HG02973 (cell line): ENCODE measurements at regions not wholly inside any gene's neighbourhood (a gene's known extent, or its start where the extent isn't known, plus 50 kb on each side); places are given as distances from the start of the nearest gene placed in this dataset.

ENCODE experiments used
- ATAC-seq: cut with Tn5 transposase; IDR thresholded peaks from one replicate; pipeline ENCODE4 v1.9.1; 2021; ENCODE audit warnings: moderate library complexity; ENCODE audit not compliant: unreplicated experiment

DNA sequence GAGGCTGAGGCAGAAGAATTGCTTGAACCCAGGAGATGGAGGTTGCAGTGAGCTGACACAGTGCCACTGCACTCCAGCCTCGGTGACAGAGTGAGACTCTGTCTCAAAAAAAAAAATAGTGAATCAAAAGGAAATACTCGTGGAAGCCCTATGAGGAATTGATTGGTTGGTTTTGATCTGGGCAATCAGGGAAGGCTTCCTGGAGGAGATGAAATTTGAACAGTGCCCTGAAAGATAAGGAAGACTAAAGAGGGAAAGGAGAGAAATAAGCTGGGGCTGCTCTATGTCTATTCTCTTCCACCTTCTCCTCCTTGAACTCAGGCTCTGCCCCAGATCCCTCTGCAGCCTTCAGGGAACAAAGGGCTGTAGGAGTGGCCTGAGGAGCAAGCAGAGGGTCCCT lies 54.1 kb downstream of the IRF2BPL start:
- no peak for ATAC-seq

DNA sequence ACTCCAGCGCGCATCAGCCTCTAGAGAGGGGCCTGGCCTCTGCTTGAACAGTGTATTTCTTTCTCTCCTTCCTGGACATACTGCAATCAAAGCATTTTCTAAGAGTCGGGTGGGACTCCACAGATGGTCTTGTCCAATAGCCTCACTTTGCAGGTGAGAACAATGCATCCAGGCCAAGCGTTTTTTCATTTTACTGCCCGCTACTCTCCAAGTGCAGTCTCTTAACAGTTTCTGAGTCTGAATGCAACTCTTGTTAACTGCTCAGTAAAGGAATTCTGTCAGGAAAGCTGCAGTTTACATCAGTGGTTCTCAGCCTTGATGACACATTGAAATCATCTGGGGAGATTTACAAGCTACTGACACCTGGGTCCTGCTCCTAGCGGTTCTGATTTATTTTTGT lies 57.0 kb downstream of the IRF2BPL start:
- no peak for ATAC-seq

DNA sequence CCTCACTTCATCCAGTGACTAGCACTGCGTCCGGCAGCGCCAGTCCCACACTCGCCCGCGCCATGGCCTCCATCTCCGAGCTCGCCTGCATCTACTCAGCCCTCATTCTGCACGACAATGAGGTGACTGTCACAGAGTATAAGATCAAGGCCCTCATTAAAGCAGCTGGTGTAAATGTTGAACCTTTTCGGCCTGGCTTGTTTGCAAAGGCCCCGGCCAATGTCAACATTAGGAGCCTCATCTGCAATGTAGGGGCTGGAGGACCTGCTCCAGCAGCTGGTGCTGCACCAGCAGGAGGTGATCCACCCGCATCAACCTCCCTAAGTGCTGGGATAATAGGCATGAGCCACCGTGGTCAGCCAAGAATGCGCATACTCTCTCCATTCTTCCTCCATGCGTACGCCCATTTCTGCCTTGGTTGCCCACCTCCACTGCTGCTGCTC lies 59.9 kb downstream of the IRF2BPL start:
- no peak for ATAC-seq

DNA sequence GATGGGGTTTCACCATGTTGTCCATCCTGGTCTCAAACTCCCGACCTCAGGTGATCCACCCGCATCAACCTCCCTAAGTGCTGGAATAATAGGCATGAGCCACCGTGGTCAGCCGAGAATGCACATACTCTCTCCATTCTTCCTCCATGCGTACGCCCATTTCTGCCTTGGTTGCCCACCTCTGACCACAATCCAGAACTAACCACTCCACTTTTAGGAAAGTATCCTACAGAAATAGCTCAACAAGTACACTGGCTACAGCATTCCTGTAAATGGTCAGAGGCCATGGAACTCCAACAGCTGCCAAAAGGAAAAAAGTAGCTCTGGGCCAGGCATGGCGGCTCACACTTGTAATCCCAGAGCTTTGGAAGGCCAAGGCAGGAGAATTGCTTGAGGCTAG lies 60.7 kb downstream of the IRF2BPL start:
- ATAC-seq = no peak

DNA sequence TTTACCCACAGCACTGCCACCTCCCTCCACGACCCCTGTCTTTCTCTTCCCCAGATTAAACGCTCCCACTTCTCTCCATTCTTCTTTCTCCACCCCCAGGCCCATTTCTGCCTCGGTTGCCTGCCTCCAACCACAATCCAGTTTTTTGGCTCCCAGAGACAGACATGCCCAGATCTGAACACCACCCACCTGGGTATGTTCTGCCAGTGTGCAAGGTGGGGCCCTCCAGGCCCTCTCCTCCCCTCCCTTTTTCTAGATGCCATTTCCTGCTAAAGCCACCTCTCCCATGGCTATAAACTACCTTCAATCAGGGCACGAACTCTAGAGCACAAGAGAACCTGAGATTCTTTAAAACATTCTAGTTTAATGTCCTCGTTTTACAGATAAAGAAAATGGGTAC lies 63.3 kb downstream of the IRF2BPL start:
- ATAC-seq = no peak

DNA sequence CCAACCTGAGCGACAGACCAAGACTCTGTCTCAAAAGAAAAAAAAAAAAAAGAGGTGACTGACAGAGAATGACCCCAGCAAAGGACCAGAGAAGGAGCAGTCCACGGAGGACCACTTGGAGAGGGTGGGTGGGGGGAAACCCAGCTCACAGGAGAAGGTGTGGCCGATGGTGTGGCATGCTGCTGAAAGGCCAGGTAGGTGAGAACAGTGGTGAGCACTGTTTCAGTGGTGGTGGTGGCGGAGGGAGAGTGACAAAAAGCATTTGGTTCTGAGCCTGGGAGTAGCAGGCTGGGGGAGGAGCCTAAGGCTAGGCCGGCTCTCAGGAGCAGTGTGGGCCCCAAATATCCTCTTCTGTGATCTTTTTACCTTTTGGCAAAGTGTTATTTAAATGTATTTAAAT lies 63.8 kb downstream of the IRF2BPL start:
- no peak for ATAC-seq

DNA sequence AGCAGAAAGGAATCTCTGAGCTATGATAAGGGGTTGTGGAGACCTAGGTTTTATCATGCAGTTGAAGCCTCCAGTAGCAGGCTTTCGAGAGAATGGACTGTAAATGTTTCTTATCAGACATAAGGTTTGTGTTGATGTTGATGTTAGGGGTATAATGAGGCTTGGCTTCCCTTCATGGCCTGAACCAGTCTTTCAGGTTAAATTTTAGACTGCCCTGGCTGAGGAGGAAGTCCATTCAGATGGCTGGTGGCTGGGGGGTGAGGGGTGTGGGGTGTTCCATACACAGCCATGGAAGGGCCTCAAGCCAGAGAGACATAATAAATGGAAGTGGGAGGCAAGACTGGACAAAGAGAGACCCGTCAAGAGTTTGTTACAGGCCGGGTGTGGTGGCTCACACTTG lies 65.1 kb downstream of the IRF2BPL start:
- no peak for ATAC-seq

DNA sequence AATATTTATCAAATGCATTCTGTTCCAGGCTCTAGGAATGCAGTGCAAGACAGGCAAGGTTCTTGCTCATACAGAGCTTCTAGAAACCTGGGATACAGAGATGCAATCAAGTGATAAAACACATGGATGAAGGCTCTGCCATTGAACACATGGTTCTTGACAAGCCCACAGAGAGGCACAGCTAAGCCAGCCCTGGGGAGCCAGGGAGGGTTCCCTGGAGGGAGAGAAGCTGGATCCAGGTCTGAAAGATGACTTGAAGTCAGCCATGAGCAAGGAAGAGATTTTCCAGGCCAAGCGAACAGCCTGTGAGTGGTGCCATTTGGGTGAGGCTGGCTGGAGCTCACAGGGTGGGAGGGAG lies 66.2 kb downstream of the IRF2BPL start:
- no peak for ATAC-seq

DNA sequence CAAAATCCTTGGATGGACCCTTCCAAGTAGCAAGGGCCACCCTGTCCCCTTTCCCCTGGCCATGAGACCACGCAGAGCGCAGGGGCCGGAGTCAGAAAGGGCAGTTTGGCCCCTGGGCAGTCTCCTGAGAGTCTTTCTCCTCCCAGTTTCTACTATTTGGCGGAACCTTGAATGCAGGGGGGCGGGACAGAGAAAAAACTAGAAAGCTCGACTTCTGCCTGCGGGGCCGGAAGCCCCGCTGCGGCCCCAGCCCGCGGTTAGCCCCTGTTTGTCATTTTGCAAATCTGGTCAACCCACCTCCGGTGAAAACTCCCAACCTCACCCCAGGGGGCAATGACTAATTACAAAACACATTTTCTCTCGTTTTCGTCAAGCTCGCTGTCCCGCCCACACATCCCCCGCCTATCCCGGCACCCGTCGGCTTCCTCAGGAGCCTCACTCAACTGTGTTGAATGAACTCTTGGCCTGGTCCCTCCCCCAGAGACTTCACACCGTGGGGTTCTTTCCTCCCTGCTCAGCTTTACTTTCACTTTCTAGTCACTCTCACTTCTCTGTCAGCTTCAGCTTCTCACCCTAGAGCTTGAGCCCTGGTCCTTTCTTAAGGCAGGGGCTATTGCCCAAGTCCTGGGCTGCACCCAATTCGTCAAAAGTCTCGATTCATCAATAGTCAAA lies 66.7 kb downstream of the IRF2BPL start:
- peak; percentile 77 for ATAC-seq

DNA sequence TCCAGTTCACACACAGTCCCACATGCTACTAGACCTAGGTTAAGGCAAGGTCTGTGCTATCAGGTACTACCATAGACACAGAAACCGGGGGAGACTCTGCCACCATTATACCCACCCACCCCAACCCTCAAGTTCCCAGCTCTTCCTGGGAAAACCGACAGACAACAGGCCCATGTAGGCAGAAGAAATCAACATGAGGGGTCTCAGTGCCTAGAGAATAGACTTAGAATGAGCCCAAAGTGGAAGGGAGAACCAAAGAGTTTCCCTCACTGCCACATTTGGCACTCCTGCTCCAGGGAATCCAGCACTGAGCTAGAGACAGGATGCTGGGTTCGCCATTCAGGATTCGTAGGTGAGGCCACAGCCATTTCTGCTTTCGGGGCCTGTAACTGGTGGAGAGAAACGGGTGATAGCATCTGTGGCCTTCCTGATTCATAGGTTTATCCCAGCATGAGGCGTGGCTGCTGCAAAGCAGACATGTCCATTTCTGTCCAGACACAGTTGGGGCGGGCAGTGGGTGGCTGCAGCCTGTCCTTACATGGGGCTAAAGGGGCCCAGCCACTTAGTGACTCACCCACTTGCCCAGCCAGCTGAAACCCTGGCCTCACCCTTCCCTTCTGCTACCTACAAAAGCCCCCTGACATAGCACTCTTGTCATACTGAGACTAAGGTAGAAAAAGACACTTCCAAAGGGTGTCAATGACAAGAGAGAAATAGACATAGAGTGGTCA lies 69.4 kb downstream of the IRF2BPL start:
- peak; percentile 26 for ATAC-seq

DNA sequence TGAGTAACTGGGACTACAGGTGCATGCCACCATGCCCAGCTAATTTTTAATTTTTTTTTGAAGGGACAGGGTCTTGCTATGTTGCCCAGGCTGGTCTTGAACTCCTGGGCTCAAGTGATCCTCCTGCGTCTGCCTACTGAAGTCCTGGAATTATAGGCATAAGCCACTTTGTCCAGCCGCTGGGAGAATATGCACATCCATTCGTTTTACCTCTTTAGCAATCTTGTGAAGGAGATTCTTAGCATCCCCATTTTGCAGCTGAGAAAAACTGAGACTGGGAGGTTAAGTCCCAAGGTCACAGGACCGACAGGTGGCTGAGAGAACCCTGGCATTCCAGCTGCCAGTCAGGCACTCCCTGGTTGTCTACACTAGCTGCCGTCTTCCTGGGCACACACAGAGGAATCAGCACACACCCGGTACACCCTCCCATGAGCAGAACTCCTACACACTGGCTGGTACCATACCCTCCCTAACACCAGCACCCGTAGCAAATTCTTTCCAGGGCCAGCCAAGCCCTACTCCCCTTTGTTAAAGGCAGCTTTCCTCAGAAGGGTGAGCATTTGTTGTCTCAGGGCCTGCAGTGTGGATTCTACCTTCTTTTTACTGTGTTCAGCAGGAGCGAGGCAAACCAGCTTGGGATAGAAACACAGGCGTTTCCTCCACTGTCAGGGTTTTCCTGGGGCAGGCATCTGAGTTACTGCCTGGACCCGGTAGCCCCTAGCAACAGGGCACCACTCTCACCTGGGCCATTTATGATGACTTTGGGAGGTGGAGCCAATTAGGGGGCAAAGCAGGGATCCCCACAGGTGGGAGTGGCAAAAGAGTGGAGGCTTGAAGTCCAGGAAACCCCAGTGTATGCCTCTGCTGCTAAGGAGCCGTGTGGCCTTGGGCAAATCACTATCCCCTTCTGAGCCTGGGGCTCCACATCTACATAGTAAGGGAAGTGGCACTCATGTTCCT lies 70.2 kb downstream of the IRF2BPL start:
- no peak for ATAC-seq

DNA sequence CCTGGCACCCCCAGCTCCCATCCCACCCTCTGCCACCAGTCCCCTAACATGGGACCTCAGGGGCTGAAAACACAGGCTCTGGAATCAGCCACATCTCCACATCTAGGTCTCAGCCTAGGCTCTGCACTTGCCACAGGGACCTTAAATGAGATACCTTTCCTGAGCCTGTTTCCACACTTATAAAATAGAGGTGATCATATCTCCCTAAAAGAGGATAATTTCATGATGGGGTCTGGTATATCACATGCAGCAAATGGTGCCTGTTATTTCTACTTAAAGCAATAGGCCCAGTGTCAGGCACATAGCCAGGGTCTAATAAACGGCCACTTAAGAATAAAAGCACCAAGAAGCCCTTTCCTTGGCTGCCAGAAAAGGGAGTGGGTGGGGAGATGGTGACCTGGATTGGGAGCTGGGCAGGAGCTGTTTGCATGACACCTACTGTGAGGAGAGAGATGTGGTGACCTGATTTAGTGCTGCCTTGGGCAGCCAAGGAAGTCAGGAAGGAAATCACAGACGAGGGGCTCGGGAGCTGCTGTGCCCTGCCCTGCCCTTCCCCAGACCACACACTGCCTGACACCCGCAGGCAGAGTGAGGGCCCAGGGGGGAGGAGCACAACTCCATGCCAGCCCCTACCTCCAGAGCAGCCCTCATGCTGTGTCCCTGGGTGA lies 71.2 kb downstream of the IRF2BPL start:
- no peak for ATAC-seq

DNA sequence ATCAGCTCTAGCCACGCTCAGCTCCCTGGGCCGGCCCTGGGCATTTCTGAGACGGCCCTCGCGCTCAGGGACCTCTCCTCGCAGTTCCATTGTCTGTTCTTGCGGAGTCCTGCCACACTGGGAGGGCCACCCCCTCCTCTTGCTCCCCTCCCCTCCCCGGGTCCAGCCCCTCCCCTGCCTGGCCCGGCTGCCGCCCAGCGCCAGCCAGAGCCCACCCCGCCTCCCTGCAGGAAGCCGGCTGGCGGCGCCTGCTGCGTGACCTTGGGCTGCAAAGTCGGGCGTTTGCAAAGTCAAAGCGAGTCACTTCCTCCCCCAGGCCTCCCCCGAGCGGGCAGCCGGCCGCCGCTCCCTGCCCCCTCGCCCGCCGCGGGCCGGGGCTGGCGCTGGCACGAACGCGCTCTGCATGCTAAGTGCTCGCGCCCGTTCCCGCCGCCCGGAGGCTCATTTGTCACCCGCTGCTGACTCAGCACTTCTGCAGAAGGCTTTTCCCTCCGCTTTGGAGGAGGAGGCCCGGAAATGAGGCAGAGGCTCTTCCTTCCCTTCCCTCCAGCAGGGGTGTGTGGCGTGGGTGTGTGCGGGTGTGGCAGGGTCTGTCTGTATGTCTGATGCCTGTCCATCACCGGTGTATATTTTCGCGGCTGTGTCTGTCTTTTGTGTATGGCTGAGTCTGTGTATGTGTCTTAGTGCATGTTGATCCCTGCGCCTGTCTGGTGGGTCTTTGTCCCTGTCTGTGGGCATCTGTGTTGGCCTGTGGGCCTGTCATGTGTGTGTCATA lies 72.0 kb downstream of the IRF2BPL start:
- no peak for ATAC-seq

DNA sequence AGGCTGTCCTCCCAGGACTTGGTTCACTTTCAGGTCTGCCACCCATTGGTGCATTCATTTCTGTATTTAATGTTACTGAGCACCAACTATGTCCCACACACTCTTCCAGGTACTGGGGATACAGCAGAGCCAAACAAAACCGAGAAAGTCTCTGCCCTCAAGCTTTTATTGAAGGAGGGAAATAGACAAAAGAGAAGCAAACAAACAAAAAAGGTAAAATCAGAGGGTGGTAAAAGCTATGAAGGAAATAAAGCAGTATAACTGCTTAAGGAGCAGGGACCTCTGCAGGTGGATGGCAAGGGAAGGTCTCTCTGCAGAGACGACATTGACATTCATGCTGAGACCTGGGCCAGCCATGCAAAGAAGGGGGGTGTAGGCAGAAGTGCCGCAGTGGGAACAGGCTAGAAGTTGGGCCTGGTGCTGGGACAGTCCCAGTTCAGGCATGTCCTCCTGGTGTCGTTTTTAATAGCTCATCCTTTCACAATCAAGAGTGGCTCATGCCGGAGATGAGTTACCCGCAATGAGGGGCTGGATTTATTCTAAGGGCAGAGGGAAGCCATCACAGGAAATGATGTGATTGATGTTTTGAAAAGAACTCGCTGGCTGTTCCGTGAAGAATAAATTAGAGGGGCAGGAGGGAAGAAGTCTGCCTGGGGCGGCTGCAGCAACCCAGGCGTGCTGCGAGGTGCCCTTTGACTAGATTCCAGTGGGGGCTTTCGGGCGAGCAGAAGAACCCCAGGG lies 72.8 kb downstream of the IRF2BPL start:
- no peak for ATAC-seq

DNA sequence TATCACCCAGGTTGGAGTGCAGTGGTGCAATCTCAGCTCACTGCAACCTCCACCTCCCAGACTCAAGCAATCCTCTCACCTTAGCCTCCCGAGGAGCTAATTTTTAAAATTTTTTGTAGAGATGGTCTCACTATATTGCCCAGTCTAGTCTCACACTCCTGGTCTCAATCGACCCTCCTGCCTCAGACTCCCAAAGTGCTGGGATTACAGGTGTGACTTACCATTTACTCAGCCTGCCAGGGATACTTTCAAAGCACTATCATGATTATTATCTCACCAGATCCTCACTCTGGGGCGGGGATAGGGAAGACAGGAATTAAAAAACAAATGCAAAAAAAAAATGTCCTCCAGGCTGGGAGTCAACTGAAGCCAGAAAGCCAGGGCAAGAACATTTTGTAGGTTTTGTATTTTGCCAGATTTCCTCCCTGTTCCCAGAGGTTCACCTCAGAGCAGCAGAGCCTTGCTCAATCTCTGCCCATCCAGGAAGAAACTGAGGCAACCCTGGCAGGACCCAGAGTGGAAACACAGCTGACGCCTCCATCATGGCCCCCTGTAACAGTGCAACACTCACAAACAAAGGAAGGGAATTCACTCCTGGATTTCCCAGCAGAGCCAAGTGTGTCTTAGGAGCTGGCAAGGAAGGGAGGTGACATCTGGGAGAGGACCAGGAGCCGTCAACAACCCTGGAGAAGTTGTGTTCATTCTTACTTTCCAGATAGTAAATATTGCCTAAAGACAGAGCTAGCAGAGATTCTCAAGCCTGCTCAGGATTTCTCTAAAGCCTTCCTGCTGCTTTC lies 73.9 kb downstream of the IRF2BPL start:
- ATAC-seq = no peak

DNA sequence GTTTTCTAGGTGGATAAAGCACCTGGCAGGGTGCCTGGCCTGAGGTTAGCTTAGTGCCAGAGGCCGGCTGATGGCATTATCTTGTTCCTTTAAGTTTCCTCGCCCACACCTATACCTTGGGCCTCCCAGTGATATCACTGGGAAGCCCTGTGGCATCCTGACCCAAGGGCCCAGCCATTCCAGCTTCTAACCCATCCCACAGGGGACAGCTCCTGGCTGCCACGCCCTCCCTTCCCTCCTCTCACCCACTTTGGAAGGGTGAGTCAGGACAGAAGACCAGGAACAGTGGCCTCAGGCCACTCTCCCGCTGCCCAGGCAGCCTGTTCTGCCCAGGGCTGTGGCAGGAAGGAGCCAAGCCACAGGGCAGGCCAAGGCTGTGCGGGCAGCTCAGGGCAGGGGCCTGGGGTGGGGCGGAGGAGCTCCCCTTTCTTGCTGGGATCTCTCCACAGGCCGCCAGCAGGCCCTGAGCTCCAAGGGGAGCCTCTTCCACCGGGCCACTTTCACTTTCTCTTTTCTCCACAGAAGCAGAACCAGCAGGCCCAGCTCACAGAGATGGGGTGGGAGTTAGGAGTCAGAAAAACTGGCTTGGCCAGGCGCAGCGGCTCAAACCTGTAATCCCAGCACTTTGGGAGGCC lies 75.1 kb downstream of the IRF2BPL start:
- no peak for ATAC-seq

DNA sequence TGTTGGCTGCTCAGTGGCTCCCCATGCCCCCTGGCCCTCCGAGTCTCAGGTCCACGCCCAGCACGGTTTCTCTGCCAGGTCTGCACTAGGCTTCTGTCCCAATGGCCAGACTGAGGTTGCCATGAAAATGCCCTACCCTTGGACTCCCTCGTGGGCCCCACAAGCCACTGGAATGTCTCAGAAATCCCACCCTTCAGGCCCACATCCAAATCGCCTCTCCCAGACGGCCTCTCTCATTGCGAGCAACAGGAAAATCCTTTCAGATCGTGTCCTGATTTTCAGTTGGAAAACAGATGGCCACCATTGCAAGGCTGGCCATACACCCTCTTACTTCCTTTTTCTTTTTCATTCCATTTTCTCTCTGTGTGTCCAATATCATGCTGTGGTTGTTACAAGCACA lies 77.3 kb downstream of the IRF2BPL start:
- ATAC-seq = no peak
